HFFc6 (cell line): ENCODE measurements at regions not wholly inside any gene's neighbourhood (a gene's known extent, or its start where the extent isn't known, plus 50 kb on each side); places are given as distances from the start of the nearest gene placed in this dataset.

ENCODE experiments used
- DNase-seq: peaks from one replicate; pipeline ENCODE4 v3.0.0-alpha.2; 2018
- H3K27ac Mint-ChIP-seq: 2 replicates; pipeline ENCODE4 v1.8.0; 2020; ENCODE audit warnings: mild to moderate bottlenecking, mixed read lengths
- H3K27me3 Mint-ChIP-seq: 2 replicates; pipeline ENCODE4 v1.8.0; 2021; ENCODE audit warnings: mild to moderate bottlenecking, moderate library complexity, mixed read lengths; ENCODE audit not compliant: insufficient read depth
- H3K36me3 Mint-ChIP-seq: 2 replicates; pipeline ENCODE4 v1.8.0; 2021; ENCODE audit warnings: low read depth, mixed read lengths
- H3K4me1 Mint-ChIP-seq: 2 replicates; pipeline ENCODE4 v1.8.0; 2020; ENCODE audit warnings: low read depth, mixed read lengths
- H3K4me3 Mint-ChIP-seq: 2 replicates; pipeline ENCODE4 v1.8.0; 2020; ENCODE audit warnings: mild to moderate bottlenecking, moderate library complexity, mixed read lengths
- H3K9me3 Mint-ChIP-seq: 2 replicates; pipeline ENCODE4 v1.8.0; 2020; ENCODE audit warnings: mild to moderate bottlenecking, mixed read lengths
- TF ChIP-seq, protein P1 (sequence below): fragments of 200-600 bp; sonication (generic); IDR thresholded peaks from 2 replicates; pipeline ENCODE4 v1.5.0; 2021; ENCODE audit warnings: antibody characterized with exemption, mild to moderate bottlenecking

DNA sequence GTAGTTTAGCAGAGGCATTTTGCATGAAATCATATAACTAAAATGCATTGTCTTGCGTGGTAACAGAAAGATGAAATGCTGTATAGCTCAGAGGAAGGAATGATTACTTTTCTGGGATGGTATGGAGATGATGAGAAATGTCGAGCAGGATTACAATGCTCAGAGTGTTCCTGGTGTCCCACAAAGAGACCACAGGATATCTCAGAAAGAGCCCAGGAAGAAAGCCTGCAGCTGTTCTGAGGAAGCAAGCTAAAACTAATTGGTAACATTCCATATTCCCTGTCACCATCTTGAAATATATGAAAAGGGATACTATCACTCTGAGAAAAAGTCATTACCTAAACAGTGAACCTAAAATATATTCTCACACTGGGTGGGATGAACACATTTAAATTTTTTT, 233.1 kb downstream of the POU4F1 start:
- Mint-ChIP-seq H3K36me3 (no peaks in the 10 kb centered on the region), H3K4me1 (no peaks in the 10 kb centered on the region), H3K4me3 (no peak overlapping the region), H3K27me3 (no peaks in the 10 kb centered on the region; the same call in 1 of the 2 replicates), H3K27ac (no peak overlapping the region), H3K9me3 (no peaks in the 10 kb centered on the region)
- DNase-seq: no peak
- TF ChIP-seq, protein P1, sequence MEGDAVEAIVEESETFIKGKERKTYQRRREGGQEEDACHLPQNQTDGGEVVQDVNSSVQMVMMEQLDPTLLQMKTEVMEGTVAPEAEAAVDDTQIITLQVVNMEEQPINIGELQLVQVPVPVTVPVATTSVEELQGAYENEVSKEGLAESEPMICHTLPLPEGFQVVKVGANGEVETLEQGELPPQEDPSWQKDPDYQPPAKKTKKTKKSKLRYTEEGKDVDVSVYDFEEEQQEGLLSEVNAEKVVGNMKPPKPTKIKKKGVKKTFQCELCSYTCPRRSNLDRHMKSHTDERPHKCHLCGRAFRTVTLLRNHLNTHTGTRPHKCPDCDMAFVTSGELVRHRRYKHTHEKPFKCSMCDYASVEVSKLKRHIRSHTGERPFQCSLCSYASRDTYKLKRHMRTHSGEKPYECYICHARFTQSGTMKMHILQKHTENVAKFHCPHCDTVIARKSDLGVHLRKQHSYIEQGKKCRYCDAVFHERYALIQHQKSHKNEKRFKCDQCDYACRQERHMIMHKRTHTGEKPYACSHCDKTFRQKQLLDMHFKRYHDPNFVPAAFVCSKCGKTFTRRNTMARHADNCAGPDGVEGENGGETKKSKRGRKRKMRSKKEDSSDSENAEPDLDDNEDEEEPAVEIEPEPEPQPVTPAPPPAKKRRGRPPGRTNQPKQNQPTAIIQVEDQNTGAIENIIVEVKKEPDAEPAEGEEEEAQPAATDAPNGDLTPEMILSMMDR: no peak

GRCh38 chr13:78364711-78365110, 238.6 kb downstream of the POU4F1 start:
- no peak overlapping the region for H3K4me3 Mint-ChIP-seq
- H3K36me3 Mint-ChIP-seq: no peaks in the 10 kb centered on the region
- DNase-seq: no peak
- no peaks in the 10 kb centered on the region; the same call in 1 of the 2 replicates for H3K9me3 Mint-ChIP-seq
- H3K4me1 Mint-ChIP-seq: no peaks in the 10 kb centered on the region
- TF ChIP-seq, protein P1: no peak
- no peak overlapping the region for H3K27ac Mint-ChIP-seq
- H3K27me3 Mint-ChIP-seq: no peaks in the 10 kb centered on the region; the same call in 1 of the 2 replicates

DNA sequence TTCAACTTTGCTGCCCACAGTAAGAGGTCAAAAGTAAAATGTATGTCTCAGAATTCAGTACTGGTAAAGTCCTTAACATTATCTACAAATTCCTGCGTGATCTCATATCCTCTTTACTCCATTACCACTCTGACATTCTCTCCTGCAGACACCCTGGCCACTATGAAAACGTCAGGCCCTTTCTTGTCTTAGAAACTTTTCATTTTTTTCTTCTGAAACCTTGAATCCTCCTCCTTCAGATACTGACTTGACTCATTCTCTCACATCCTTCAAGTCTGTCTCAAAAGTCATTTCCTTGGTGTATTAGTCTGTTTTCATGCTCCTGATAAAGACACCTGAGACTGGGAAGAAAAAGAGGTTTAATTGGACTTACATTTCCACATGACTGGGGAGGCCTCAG, 262.3 kb downstream of the POU4F1 start:
- Mint-ChIP-seq H3K27me3 (peaks cover 1% of the 10 kb centered on the region; the same call in 1 of the 2 replicates), H3K27ac (no peak overlapping the region), H3K36me3 (no peaks in the 10 kb centered on the region), H3K9me3 (no peaks in the 10 kb centered on the region), H3K4me3 (no peak overlapping the region), H3K4me1 (no peaks in the 10 kb centered on the region)
- TF ChIP-seq, protein P1: no peak
- DNase-seq: no peak

GRCh38 chr13:78339927-78340326, 263.4 kb downstream of the POU4F1 start:
- Mint-ChIP-seq H3K4me1 (no peaks in the 10 kb centered on the region), H3K36me3 (no peaks in the 10 kb centered on the region), H3K27me3 (peaks cover 1% of the 10 kb centered on the region; the same call in 1 of the 2 replicates), H3K4me3 (no peak overlapping the region), H3K27ac (no peak overlapping the region), H3K9me3 (no peaks in the 10 kb centered on the region)
- DNase-seq: no peak
- TF ChIP-seq, protein P1: no peak

DNA sequence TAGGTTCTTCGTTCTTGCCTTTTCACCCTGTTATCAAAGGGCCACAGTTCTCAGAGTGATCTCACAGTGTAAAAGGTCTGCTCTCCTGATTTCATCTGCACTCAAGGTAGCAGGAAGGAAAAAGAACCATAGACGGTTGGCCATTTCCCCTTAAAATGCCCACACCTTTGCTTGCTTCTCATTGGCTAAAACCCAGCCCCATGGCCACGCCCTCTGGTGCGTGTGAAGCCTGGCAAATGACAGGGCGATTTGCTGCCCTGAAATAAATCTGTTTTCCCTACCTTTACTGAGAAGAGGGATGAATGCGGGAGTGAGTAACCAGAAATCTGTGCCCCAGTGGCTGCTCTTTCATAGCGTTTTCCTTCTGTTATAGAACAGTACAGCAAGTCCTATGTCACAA, 269.3 kb downstream of the POU4F1 start:
- TF ChIP-seq, protein P1: no peak
- no peak overlapping the region for H3K4me3 Mint-ChIP-seq
- H3K4me1 Mint-ChIP-seq: no peaks in the 10 kb centered on the region
- no peak overlapping the region for H3K27ac Mint-ChIP-seq
- H3K36me3 Mint-ChIP-seq: no peaks in the 10 kb centered on the region
- no peaks in the 10 kb centered on the region for H3K9me3 Mint-ChIP-seq
- DNase-seq: no peak
- no peaks in the 10 kb centered on the region; the same call in 1 of the 2 replicates for H3K27me3 Mint-ChIP-seq

GRCh38 chr13:78326633-78327032, 276.7 kb downstream of the POU4F1 start:
- no peak overlapping the region for H3K27ac Mint-ChIP-seq
- H3K9me3 Mint-ChIP-seq: no peaks in the 10 kb centered on the region
- no peaks in the 10 kb centered on the region; the same call in 1 of the 2 replicates for H3K27me3 Mint-ChIP-seq
- TF ChIP-seq, protein P1: no peak
- H3K4me3 Mint-ChIP-seq: no peak overlapping the region
- H3K36me3 Mint-ChIP-seq: no peaks in the 10 kb centered on the region
- H3K4me1 Mint-ChIP-seq: no peaks in the 10 kb centered on the region
- no peak for DNase-seq
